Left kidney (tissue), 1 donor: ENCODE measurements at regions not wholly inside any gene's neighbourhood (a gene's known extent, or its start where the extent isn't known, plus 50 kb on each side); places are given as distances from the start of the nearest gene placed in this dataset.

ENCODE experiments used
- DNase-seq: peaks from one replicate; pipeline ENCODE4 v3.0.0-alpha.2; 2013

- DNase-seq = no peak
Measured at GRCh38 chr3:30356866-30357753, 249.3 kb upstream of the TGFBR2 start.

- no peak for DNase-seq
Measured at GRCh38 chr3:30357897-30358296, 248.5 kb upstream of the TGFBR2 start.

DNA sequence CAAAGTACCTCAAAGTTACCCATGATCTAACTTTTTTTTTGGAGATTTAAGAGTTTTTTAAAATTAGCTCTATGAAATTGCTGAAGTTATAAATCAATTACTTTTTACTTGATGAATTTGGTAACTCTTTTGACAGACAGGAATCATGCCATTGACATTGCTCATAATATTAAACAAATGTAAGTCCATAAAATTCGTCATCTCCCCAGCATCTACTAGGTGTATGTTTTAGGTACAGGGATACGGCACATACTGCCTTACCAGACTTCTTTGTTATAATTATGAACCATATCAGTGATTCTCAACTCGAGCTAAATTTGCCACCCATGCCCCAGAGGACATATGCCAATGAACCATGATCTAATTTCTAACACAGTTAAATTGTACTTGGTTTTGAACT is 247.5 kb upstream of the TGFBR2 start:
- DNase-seq = no peak

DNA sequence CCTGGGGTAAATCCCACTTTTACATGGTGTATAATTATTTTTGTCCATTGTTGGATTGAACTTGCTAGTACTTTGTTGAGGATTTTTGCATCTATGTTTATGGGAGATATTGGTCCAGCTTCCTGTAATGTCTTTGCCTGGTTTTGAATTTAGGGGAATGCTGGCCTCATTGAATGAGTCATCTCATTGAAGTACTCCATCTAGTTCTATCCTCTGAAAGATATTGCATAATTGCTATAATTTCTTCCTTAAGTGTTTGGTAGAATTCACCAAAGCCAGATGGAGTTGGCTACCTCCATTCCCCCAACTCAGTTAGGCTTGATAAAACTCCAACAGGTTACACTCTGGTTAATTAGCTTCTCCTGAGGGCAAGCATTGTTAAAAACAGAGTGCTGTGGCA is 237.4 kb upstream of the TGFBR2 start:
- DNase-seq = no peak

DNA sequence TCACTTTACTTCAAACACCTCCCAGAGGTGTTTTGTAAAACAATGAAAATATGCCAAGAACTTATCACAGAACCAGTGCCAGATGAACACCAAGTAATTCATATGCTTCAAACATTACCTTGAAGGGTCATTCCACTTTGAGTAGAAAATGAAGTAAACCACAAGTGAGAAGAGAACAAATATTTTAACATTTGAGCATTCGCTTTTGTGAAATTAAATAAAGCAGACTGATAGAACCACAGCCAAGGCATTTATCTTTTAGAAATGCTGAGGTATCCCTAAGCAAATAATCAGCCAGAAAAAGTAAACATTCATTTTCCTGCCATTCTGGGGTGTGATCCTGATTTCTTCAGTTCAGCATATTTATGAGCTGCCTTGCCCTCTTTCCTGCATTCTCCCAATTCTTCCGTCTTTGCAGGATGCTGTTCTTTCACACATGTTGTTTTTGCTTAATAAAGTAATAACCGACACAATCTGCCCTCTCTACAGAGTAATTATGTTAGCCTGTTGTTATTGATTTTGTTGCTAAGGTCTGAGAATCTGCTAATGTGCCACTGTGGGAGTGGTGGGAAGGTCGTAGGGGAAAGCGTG is 235.6 kb upstream of the TGFBR2 start:
- DNase-seq = peak; percentile 13

- DNase-seq = no peak
Measured at GRCh38 chr3:30372837-30373236, 233.6 kb upstream of the TGFBR2 start.

- DNase-seq = no peak
Measured at GRCh38 chr3:30384546-30385072, 221.8 kb upstream of the TGFBR2 start.

DNA sequence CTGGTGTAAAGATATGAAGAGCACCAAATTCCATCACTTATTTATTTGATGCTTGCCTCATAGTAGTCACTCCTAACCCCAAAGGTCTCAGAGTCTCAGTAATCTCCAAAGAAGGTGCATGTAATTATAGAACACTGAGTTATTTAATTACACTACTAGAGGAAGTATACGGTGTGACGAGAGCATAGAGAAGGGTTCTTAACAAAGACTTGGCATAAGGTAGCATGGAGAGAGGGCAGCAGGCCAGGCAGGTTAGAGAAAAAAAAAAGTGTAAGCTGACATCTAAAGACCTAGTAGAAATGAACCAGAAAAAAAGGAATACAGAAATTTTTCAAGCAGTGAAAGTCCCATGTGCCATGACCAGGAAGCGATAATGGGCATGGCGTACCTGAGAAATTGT is 213.3 kb upstream of the TGFBR2 start:
- no peak for DNase-seq

- no peak for DNase-seq
Measured at GRCh38 chr3:30397030-30397429, 209.4 kb upstream of the TGFBR2 start.

DNA sequence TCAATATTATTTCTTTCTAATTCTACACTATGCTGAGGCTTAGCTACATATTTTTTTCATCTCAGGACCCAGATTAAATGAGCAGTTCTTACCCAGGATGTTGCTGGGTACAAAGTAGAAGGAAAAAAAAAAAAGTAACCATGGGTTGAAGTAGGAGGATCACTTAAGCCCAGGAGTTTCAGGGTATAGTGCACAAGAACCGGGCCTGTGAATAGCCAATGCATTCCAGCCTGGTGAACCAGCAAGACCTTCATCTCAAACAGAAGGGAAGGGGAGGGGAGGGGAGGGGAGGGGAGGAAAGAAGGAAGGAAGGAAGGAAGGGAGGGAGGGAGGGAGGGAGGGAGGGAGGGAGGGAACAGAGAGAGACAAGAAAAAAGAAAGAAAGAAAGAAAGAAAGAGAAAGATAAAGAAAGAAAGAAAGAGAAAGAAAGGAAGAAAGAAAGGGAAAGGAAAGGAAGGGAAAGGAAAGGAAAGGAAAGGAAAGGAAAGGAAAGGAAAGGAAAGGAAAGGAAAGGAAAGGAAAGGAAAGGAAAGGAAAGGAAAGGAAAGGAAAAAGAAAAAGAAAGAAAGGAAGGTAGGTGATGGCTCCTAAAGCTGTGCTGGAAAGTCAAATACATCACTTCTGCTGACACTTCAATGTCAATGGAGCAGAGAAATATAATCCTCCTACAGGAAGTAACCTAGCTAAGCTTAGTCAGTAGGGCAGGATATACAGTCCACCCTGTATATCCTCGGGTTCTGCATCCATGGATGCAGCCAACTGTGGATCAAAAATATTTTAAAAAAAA is 206.8 kb upstream of the TGFBR2 start:
- no peak for DNase-seq

- DNase-seq = no peak
Measured at GRCh38 chr3:30400926-30401325, 205.5 kb upstream of the TGFBR2 start.

GRCh38 chr3:30401971-30402370 is 204.4 kb upstream of the TGFBR2 start:
- DNase-seq = no peak

DNA sequence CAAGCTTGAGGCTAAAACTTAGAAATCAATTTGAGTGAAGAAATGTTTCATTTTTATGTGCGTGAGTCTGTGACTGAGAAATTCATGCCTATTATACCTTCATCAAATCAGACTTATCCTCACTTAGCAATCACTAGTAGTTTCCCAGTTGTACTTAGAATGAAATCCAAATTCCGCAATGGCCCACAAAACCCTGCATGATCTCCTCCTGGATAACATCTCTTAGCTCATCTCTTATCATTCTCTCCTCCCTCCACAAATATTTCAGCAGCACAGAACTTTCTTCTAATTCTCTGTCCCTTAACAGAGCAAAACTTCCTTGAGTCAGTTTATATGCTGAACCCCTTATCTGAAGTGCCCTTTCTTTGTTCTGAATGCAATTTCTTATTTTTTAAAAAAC is 198.8 kb upstream of the TGFBR2 start:
- no peak for DNase-seq

- no peak for DNase-seq
Measured at GRCh38 chr3:30408105-30408557, 198.3 kb upstream of the TGFBR2 start.

DNA sequence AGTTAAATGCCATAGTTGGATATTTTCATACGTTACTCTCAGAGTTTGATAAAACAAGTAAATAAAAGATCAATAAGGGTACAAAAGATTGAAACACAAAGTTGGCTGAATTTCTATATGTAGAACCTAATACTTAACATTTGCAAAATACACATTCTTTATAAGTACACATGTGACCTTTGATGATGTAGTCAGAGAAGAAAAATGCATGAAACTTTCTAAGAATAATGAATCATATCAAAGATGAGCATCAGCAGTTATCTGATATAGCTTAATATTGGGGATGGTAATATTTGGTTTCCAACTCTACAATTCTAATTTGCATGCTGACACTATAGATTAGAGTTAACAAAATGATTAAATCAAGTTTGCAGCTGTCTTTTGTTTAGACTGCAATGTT is 188.0 kb upstream of the TGFBR2 start:
- DNase-seq = no peak

DNA sequence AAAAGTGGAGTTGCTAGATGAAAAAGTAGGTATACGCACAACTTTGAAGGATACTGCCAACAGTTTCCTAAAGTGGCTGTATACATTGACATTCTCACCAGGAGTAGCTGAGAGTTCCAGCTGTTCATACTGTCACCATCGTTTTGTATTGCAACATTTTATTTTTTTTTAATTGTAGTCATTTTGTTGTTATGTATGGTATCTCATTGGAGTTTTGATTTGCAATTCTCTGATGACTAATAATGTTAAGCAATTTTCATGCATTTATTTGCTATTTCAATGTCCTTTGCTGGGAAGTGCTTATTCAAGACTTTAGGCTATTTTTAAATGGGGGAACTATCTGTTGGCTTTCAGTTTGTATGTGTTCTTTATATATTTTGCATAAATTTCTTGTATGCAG is 185.1 kb upstream of the TGFBR2 start:
- no peak for DNase-seq

GRCh38 chr3:30426293-30426993 is 180.0 kb upstream of the TGFBR2 start:
- DNase-seq = no peak

GRCh38 chr3:30428251-30428650 is 178.2 kb upstream of the TGFBR2 start:
- DNase-seq = no peak

- no peak for DNase-seq
Measured at GRCh38 chr3:30435861-30436331, 170.5 kb upstream of the TGFBR2 start.

DNA sequence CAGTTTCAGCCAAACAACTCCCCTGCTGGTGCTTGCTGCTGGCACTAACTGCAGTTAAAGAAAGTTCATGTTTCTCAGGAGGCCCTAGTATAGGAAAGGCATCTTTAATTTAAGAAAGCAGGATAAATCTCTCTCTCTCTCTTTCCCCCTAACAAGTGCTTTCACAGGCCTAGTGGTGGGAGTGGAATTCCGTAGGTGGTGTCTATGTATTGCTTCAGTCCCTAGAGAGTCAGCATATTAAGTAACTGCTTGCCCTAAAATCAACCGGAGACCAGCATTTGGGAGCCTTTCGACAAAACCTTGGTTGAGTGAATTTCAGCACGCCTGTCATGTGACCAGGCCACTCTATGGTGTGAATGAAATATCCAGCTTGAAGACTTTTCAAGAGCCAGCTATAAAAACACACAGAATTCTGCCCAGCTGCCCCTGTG is 169.2 kb upstream of the TGFBR2 start:
- DNase-seq = peak; percentile 51

DNA sequence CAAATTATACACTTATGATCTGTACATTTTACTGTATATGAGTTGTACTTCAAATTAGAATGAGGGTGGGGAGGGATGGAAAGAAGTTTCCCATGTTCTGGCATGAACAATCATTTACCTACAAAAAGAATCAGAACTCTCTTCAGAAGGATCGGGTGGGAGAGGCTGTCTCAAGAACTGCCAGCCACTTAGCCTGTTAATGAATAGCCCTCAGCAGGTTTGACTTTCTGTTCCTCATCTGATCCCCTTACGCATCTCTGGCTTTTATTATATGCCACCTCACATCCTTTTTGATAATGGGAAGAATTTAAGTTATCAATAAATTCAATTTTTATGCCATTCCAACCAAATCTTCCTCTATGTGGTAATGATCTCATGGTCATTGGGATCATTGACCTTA is 168.3 kb upstream of the TGFBR2 start:
- DNase-seq = no peak
